ENCODE measurements at regions not wholly inside any gene's neighbourhood (a gene's known extent, or its start where the extent isn't known, plus 50 kb on each side); places are given as distances from the start of the nearest gene placed in this dataset.

DNA sequence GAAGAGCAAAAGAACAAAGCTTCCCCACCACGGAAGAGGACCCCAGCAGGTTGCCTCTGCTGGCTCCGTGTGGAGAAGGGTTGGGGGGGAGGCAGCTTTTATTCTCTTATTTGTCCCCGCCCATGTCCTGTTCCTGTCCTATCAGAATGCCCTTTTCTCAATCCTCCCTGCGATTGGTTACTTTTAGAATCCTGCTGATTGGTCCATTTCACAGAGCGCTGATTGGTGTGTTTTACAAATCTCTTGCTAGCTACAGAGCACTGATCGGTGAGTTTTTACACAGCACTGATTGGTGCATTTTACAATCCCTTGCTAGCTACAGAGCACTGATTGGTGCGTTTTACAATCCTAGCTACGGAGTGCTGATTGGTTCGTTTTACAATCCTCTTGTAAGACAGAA lies 100.6 kb upstream of the KLF13 start:
- TF ChIP-seq, protein P1, sequence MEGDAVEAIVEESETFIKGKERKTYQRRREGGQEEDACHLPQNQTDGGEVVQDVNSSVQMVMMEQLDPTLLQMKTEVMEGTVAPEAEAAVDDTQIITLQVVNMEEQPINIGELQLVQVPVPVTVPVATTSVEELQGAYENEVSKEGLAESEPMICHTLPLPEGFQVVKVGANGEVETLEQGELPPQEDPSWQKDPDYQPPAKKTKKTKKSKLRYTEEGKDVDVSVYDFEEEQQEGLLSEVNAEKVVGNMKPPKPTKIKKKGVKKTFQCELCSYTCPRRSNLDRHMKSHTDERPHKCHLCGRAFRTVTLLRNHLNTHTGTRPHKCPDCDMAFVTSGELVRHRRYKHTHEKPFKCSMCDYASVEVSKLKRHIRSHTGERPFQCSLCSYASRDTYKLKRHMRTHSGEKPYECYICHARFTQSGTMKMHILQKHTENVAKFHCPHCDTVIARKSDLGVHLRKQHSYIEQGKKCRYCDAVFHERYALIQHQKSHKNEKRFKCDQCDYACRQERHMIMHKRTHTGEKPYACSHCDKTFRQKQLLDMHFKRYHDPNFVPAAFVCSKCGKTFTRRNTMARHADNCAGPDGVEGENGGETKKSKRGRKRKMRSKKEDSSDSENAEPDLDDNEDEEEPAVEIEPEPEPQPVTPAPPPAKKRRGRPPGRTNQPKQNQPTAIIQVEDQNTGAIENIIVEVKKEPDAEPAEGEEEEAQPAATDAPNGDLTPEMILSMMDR (IDR thresholded peaks at IDR 0.05; ENCODE audit: extremely low read depth in 1 of 2, insufficient read depth in 1 of 2, low read depth in 1 of 2, low read length in 2 of 2), result no peak
- TF ChIP-seq POLR2A (IDR thresholded peaks at IDR 0.05; ENCODE audit: low read depth, low read length), result no peak
- TF ChIP-seq FOS (IDR thresholded peaks at IDR 0.05; ENCODE audit: borderline replicate concordance, insufficient read depth, low read length), result no peak
- TF ChIP-seq POLR2AphosphoS5 (IDR thresholded peaks at IDR 0.05; ENCODE audit: insufficient read depth, low read depth, low read length), result no peak
- TF ChIP-seq GATA2 (IDR thresholded peaks at IDR 0.05; ENCODE audit: insufficient read depth, insufficient read length, low read depth, low read length), result no peak
